ENCODE measurements at regions not wholly inside any gene's neighbourhood (a gene's known extent, or its start where the extent isn't known, plus 50 kb on each side); places are given as distances from the start of the nearest gene placed in this dataset.

DNA sequence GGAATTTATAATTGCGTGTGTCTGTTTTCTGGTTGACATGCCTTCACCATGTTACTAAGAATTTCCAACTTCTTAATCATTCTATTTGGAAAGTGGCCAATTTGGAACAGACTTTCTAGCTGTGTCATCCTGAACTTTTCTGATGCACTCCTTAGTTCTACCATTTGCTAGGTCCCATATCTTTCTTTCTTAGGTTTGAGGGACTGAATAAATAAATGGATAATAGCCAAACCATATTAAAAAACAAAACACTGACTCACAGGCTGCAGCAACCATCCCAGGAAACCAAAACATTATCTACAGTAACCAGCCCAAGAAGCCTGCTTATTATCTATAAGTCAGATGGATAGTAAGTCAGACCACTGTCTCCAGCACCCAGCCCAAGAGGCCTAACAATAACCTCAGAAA, 57.5 kb upstream of the PLET1 start:
- no peaks in the 10 kb centered on the region for H3K79me2 ChIP-seq (ENCODE audit: insufficient read depth, low read length)
- Mint-ChIP-seq H3K4me1 (peaks cover 30% of the 10 kb centered on the region), H3K27me3 (ENCODE audit: low read depth in 3 of 3) (peaks cover 0 to 2% (median 2%) of the 10 kb centered on the region in 3 donors), H3K4me3 (no peak overlapping the region), H3K27ac (no peak overlapping the region), H3K9me3 (peaks cover 0 to 2% (median under 1%) of the 10 kb centered on the region in 7 donors), H3K36me3 (peaks cover 0 to 3% of the 10 kb centered on the region in 2 donors)
- no peaks in the 10 kb centered on the region for H3K9me3 ChIP-seq (replicated peaks in 1 of 2; ENCODE audit: control insufficient read depth in 1 of 2, insufficient read depth in 1 of 2, low read length in 2 of 2)
- H3K4me2 ChIP-seq (replicated peaks; ENCODE audit: extremely low read depth, low read length, poor library complexity, severe bottlenecking), result no peak overlapping the region
- no peaks in the 10 kb centered on the region for H3K27me3 ChIP-seq (ENCODE audit: control insufficient read depth in 2 of 2, insufficient read depth in 2 of 2, low read length in 2 of 2)
- peak in 2 of 3 donors; percentile 17 to 30 for DNase-seq
- H3K36me3 ChIP-seq (replicated peaks in 1 of 2; ENCODE audit: control insufficient read depth in 1 of 2, insufficient read depth in 2 of 2, low read length in 2 of 2), result no peaks in the 10 kb centered on the region
- no peaks in the 10 kb centered on the region for H4K20me1 ChIP-seq (ENCODE audit: insufficient read depth, low read length)
- intact Hi-C loops (cut with micrococcal nuclease), result no loop called here
- H3K27ac ChIP-seq (ENCODE audit: low read depth in 1 of 2, low read length in 2 of 2), result no peak overlapping the region
- H3K9ac ChIP-seq (ENCODE audit: insufficient read depth, low read length, poor library complexity, severe bottlenecking), result no peak overlapping the region
- no peak overlapping the region for H2AFZ ChIP-seq (ENCODE audit: insufficient read depth, low read depth, low read length, poor library complexity, severe bottlenecking)
- H3K4me1 ChIP-seq (ENCODE audit: control insufficient read depth in 1 of 2, insufficient read depth in 2 of 2, low read length in 2 of 2), result peaks cover 15 to 16% of the 10 kb centered on the region in 2 donors
- TF ChIP-seq, protein P1, sequence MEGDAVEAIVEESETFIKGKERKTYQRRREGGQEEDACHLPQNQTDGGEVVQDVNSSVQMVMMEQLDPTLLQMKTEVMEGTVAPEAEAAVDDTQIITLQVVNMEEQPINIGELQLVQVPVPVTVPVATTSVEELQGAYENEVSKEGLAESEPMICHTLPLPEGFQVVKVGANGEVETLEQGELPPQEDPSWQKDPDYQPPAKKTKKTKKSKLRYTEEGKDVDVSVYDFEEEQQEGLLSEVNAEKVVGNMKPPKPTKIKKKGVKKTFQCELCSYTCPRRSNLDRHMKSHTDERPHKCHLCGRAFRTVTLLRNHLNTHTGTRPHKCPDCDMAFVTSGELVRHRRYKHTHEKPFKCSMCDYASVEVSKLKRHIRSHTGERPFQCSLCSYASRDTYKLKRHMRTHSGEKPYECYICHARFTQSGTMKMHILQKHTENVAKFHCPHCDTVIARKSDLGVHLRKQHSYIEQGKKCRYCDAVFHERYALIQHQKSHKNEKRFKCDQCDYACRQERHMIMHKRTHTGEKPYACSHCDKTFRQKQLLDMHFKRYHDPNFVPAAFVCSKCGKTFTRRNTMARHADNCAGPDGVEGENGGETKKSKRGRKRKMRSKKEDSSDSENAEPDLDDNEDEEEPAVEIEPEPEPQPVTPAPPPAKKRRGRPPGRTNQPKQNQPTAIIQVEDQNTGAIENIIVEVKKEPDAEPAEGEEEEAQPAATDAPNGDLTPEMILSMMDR (IDR thresholded peaks at IDR 0.05), result no peak
- no peak overlapping the region for H3K4me3 ChIP-seq (replicated peaks in 1 of 3; ENCODE audit: low read depth in 2 of 3, low read length in 3 of 3)
- WGBS (ENCODE audit: insufficient coverage), result no CpG with 5 or more reads among the region's 1 CpG

DNA sequence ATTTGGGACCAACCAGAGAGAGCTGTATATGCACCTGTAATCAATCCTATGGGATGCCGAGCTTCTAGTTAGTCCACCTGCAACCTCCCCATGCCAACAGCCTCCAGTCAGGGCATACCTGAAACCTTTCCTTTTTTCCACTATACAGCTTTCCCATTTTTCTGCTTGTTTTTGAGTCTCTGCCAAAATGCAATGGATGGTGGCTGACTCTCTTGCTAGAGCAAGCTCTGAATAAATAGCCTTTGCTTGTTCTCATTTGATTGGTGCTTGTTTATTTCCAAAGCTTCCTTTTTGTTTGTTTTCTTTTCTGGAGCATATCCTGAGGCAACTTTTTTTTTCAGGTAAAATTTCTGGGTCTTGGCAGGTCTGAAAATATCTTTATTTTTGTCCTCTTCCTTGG, 58.0 kb upstream of the PLET1 start:
- H2AFZ ChIP-seq (ENCODE audit: insufficient read depth, low read depth, low read length, poor library complexity, severe bottlenecking), result no peak overlapping the region
- peaks cover 0 to 3% of the 10 kb centered on the region in 2 donors for H3K36me3 Mint-ChIP-seq
- H3K27me3 Mint-ChIP-seq (ENCODE audit: low read depth in 3 of 3), result peaks cover 1 to 2% (median 2%) of the 10 kb centered on the region in 3 donors
- no peaks in the 10 kb centered on the region for H3K9me3 ChIP-seq (replicated peaks in 1 of 2; ENCODE audit: control insufficient read depth in 1 of 2, insufficient read depth in 1 of 2, low read length in 2 of 2)
- intact Hi-C loops (cut with micrococcal nuclease), result no loop called here
- peaks cover 0 to 3% (median 3%) of the 10 kb centered on the region in 7 donors for H3K9me3 Mint-ChIP-seq
- WGBS (ENCODE audit: insufficient coverage), result 100% methylated on average over 1 of the region's 1 CpG
- no peaks in the 10 kb centered on the region for H3K27me3 ChIP-seq (ENCODE audit: control insufficient read depth in 2 of 2, insufficient read depth in 2 of 2, low read length in 2 of 2)
- no peak overlapping the region for H3K27ac ChIP-seq (ENCODE audit: low read depth in 1 of 2, low read length in 2 of 2)
- no peak for DNase-seq
- H3K9ac ChIP-seq (ENCODE audit: insufficient read depth, low read length, poor library complexity, severe bottlenecking), result no peak overlapping the region
- H3K4me2 ChIP-seq (replicated peaks; ENCODE audit: extremely low read depth, low read length, poor library complexity, severe bottlenecking), result no peak overlapping the region
- no peaks in the 10 kb centered on the region for H3K36me3 ChIP-seq (replicated peaks in 1 of 2; ENCODE audit: control insufficient read depth in 1 of 2, insufficient read depth in 2 of 2, low read length in 2 of 2)
- H3K4me1 Mint-ChIP-seq, result peaks cover 30% of the 10 kb centered on the region
- H4K20me1 ChIP-seq (ENCODE audit: insufficient read depth, low read length), result no peaks in the 10 kb centered on the region
- H3K79me2 ChIP-seq (ENCODE audit: insufficient read depth, low read length), result no peaks in the 10 kb centered on the region
- TF ChIP-seq, protein P1 (IDR thresholded peaks at IDR 0.05), result no peak
- H3K4me3 Mint-ChIP-seq, result no peak overlapping the region
- peaks cover 15 to 16% of the 10 kb centered on the region in 2 donors for H3K4me1 ChIP-seq (ENCODE audit: control insufficient read depth in 1 of 2, insufficient read depth in 2 of 2, low read length in 2 of 2)
- no peak overlapping the region for H3K4me3 ChIP-seq (replicated peaks in 1 of 3; ENCODE audit: low read depth in 2 of 3, low read length in 3 of 3)
- H3K27ac Mint-ChIP-seq, result no peak overlapping the region
